Keratinocyte (primary cell): ENCODE measurements at regions not wholly inside any gene's neighbourhood (a gene's known extent, or its start where the extent isn't known, plus 50 kb on each side); places are given as distances from the start of the nearest gene placed in this dataset.

Experiments used
- DNase-seq: peaks from one replicate; pipeline ENCODE4 v3.0.0-alpha.2; 2011; ENCODE audit warnings: low read depth, missing footprints, low spot score
- FAIRE-seq: peaks from 2 replicates; lab custom pipeline; 2011; peaks lifted over from hg19 to GRCh38; lab: Jason Lieb, UNC
- H2AFZ ChIP-seq: 2 replicates; pipeline ENCODE4 v1.6.0; 2012; ENCODE audit warnings: low read length, control low read depth, inconsistent platforms; ENCODE audit not compliant: control insufficient read depth
- H3K27ac ChIP-seq: 2 replicates; pipeline ENCODE4 v1.5.1; 2011; ENCODE audit warnings: low read length; ENCODE audit not compliant: control insufficient read depth, insufficient read depth
- H3K27me3 ChIP-seq: 3 replicates; pipeline ENCODE4 v1.6.0; 2011; ENCODE audit warnings: low read length; ENCODE audit not compliant: control insufficient read depth, insufficient read depth; ENCODE audit errors: extremely low read depth
- H3K36me3 ChIP-seq, 2 experiments: 2 replicates in 1 of 2; 3 replicates in 1 of 2; pipeline ENCODE4 v1.5.1; 2011; ENCODE audit warnings: low read length in 2 of 2, mild to moderate bottlenecking in 1 of 2; ENCODE audit not compliant: control insufficient read depth in 2 of 2, insufficient read depth in 2 of 2; ENCODE audit errors: extremely low read depth in 1 of 2
- H3K4me1 ChIP-seq: 3 replicates; pipeline ENCODE4 v1.5.1; 2011; ENCODE audit warnings: low read length; ENCODE audit not compliant: control insufficient read depth, insufficient read depth; ENCODE audit errors: extremely low read depth
- H3K4me2 ChIP-seq: 3 replicates; pipeline ENCODE4 v1.6.0; 2011; ENCODE audit warnings: low read depth, low read length; ENCODE audit not compliant: control insufficient read depth, insufficient read depth; ENCODE audit errors: extremely low read depth
- H3K4me3 ChIP-seq, 3 experiments: fragments of 200-600 bp in 1 of 3; sonication (generic) in 1 of 3; 2 replicates in 2 of 3; 3 replicates in 1 of 3; pipeline ENCODE4 v1.5.1; 2011 to 2016; ENCODE audit warnings: low read length in 3 of 3, mild to moderate bottlenecking in 3 of 3, control low read depth in 2 of 3, inconsistent platforms in 1 of 3, low read depth in 1 of 3, mixed read lengths in 1 of 3, mixed run types in 1 of 3, moderate library complexity in 1 of 3; ENCODE audit not compliant: control insufficient read depth in 2 of 3, insufficient read depth in 2 of 3; ENCODE audit errors: extremely low read depth in 1 of 3
- H3K79me2 ChIP-seq: 2 replicates; pipeline ENCODE4 v1.6.0; 2012; ENCODE audit warnings: low read length; ENCODE audit not compliant: control insufficient read depth, insufficient read depth
- H3K9ac ChIP-seq: 3 replicates; pipeline ENCODE4 v1.6.0; 2011; ENCODE audit warnings: low read length; ENCODE audit not compliant: control insufficient read depth, insufficient read depth; ENCODE audit errors: extremely low read depth
- H3K9me1 ChIP-seq: 3 replicates; pipeline ENCODE4 v1.6.0; 2011; ENCODE audit warnings: low read length; ENCODE audit not compliant: control insufficient read depth, insufficient read depth; ENCODE audit errors: extremely low read depth
- H3K9me3 ChIP-seq: 2 replicates; pipeline ENCODE4 v1.5.1; 2012; ENCODE audit warnings: low read depth, low read length; ENCODE audit not compliant: control insufficient read depth
- H4K20me1 ChIP-seq: 3 replicates; pipeline ENCODE4 v1.6.0; 2011; ENCODE audit warnings: low read length; ENCODE audit not compliant: control insufficient read depth, insufficient read depth; ENCODE audit errors: extremely low read depth
- EZH2 ChIP-seq: IDR thresholded peaks from one replicate; pipeline ENCODE4 v1.6.1; 2012; ENCODE audit warnings: inconsistent platforms, mild to moderate bottlenecking, low read length, moderate library complexity
- dilution Hi-C: fragments of 300-500 bp; cut with MboI; formaldehyde crosslinking; loops from one replicate; pipeline ENCODE4 v1.7.0; 2020; ENCODE audit warnings: low sequenced_read_pairs; ENCODE audit not compliant: extremely low pct_ligation_motif_present
- TF ChIP-seq, protein P1 (sequence below), 3 experiments: IDR thresholded peaks in 1 of 3; conservative IDR thresholded peaks in 1 of 3; optimal IDR thresholded peaks in 1 of 3; 2 replicates in 2 of 3; 3 replicates in 1 of 3; pipeline versions ENCODE3 to v1.5.1; 2011; ENCODE audit warnings: low read length in 3 of 3, mild to moderate bottlenecking in 3 of 3, moderate library complexity in 2 of 3, control low read depth in 1 of 3, inconsistent platforms in 1 of 3; ENCODE audit not compliant: insufficient read depth in 2 of 3; ENCODE audit errors: extremely low read depth in 1 of 3

DNA sequence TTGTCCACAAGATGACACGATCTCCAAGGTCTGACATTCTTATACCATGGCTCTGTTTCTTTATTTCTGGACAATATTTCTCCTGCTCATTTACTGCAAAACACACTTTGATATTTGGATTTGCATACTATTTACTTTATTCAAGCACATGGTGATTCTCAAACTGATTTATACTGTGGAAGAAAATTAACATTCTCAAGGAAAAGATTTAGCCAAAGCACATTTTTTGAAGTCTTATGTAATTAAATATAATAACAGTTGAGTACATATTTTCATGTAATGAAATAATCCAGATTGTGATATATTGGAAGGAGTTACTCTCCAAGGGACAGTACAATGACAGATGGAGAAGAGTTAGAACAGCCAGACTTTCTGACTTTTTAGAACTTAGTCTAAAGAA lies 155.8 kb upstream of the CT83 start:
- Histone ChIP-seq H3K9me3 (no peaks in the 10 kb centered on the region), H3K4me2 (no peak overlapping the region), H2AFZ (no peak overlapping the region), H3K27me3 (no peaks in the 10 kb centered on the region), H3K4me1 (no peaks in the 10 kb centered on the region), H3K9me1 (no peaks in the 10 kb centered on the region), H4K20me1 (no peaks in the 10 kb centered on the region), H3K27ac (no peak overlapping the region), H3K4me3 (no peak overlapping the region), H3K79me2 (no peaks in the 10 kb centered on the region), H3K9ac (no peak overlapping the region), H3K36me3 (no peaks in the 10 kb centered on the region)
- DNase-seq (no peak), FAIRE-seq (no peak)
- dilution Hi-C loops = no loop called here
- no peak for TF ChIP-seq EZH2
- TF ChIP-seq, protein P1, sequence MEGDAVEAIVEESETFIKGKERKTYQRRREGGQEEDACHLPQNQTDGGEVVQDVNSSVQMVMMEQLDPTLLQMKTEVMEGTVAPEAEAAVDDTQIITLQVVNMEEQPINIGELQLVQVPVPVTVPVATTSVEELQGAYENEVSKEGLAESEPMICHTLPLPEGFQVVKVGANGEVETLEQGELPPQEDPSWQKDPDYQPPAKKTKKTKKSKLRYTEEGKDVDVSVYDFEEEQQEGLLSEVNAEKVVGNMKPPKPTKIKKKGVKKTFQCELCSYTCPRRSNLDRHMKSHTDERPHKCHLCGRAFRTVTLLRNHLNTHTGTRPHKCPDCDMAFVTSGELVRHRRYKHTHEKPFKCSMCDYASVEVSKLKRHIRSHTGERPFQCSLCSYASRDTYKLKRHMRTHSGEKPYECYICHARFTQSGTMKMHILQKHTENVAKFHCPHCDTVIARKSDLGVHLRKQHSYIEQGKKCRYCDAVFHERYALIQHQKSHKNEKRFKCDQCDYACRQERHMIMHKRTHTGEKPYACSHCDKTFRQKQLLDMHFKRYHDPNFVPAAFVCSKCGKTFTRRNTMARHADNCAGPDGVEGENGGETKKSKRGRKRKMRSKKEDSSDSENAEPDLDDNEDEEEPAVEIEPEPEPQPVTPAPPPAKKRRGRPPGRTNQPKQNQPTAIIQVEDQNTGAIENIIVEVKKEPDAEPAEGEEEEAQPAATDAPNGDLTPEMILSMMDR (optimal IDR thresholded peaks at IDR 0.05 in 1 of 3, IDR thresholded peaks at IDR 0.05 in 1 of 3, conservative IDR thresholded peaks at IDR 0.05 in 1 of 3; ENCODE audit: extremely low read depth in 1 of 3, insufficient read depth in 2 of 3, low read length in 3 of 3) = no peak

DNA sequence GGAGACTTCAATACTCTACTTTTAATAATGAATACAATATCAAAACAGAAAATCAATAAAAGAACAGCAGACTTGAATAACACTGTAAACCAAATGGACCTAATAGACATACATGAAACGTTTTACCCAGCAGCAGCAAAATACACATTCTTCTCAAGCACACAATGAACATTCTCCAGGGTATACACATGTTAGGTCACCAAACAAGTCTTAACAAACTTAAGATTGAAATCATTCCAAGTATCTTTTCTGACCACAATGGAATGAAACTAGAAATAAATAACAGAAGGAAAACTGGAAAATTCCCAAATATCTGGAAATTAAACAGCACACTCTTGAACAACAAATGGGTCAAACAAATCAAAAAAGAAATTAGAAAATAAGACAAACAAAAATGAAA lies 145.0 kb upstream of the CT83 start:
- dilution Hi-C loops = no loop called here
- DNase-seq (peak; percentile 2), FAIRE-seq (no peak)
- Histone ChIP-seq H3K4me3 (no peak overlapping the region), H3K9ac (no peak overlapping the region), H4K20me1 (no peaks in the 10 kb centered on the region), H2AFZ (no peak overlapping the region), H3K4me2 (no peak overlapping the region), H3K9me3 (no peaks in the 10 kb centered on the region), H3K36me3 (no peaks in the 10 kb centered on the region), H3K9me1 (no peaks in the 10 kb centered on the region), H3K4me1 (no peaks in the 10 kb centered on the region), H3K79me2 (no peaks in the 10 kb centered on the region), H3K27ac (no peak overlapping the region), H3K27me3 (no peaks in the 10 kb centered on the region)
- TF ChIP-seq EZH2 = no peak
- TF ChIP-seq, protein P1 (optimal IDR thresholded peaks at IDR 0.05 in 1 of 3, IDR thresholded peaks at IDR 0.05 in 1 of 3, conservative IDR thresholded peaks at IDR 0.05 in 1 of 3; ENCODE audit: extremely low read depth in 1 of 3, insufficient read depth in 2 of 3, low read length in 3 of 3) = no peak
